GM18861 (cell line): ENCODE measurements at regions not wholly inside any gene's neighbourhood (a gene's known extent, or its start where the extent isn't known, plus 50 kb on each side); places are given as distances from the start of the nearest gene placed in this dataset.

ENCODE experiments used
- ATAC-seq: cut with Tn5 transposase; IDR thresholded peaks from one replicate; pipeline ENCODE4 v1.9.1; 2021; ENCODE audit not compliant: unreplicated experiment

- no peak for ATAC-seq
These were observed 187.5 kb upstream of the ZBED5 start for GRCh38 chr11:11045156-11045930.

GRCh38 chr11:11044137-11044855 is 186.4 kb upstream of the ZBED5 start:
- ATAC-seq = no peak

- ATAC-seq = no peak
These were observed 185.9 kb upstream of the ZBED5 start for GRCh38 chr11:11043721-11044120.

- no peak for ATAC-seq
These were observed 181.5 kb upstream of the ZBED5 start for GRCh38 chr11:11039208-11039965.

- ATAC-seq = no peak
These were observed 180.9 kb upstream of the ZBED5 start for GRCh38 chr11:11038782-11039181.

- ATAC-seq = no peak
These were observed 180.5 kb upstream of the ZBED5 start for GRCh38 chr11:11038352-11038751.

- ATAC-seq = no peak
These were observed 179.2 kb upstream of the ZBED5 start for GRCh38 chr11:11036848-11037732.

GRCh38 chr11:11036185-11036847 is 178.5 kb upstream of the ZBED5 start:
- no peak for ATAC-seq

GRCh38 chr11:11035331-11035730 is 177.5 kb upstream of the ZBED5 start:
- no peak for ATAC-seq

- ATAC-seq = no peak
These were observed 176.6 kb upstream of the ZBED5 start for GRCh38 chr11:11034476-11034875.

GRCh38 chr11:11032066-11032465 is 174.2 kb upstream of the ZBED5 start:
- no peak for ATAC-seq

- no peak for ATAC-seq
These were observed 171.2 kb upstream of the ZBED5 start for GRCh38 chr11:11029027-11029426.

GRCh38 chr11:11028017-11028692 is 170.3 kb upstream of the ZBED5 start:
- no peak for ATAC-seq

GRCh38 chr11:11027288-11027687 is 169.4 kb upstream of the ZBED5 start:
- no peak for ATAC-seq

- no peak for ATAC-seq
These were observed 167.2 kb upstream of the ZBED5 start for GRCh38 chr11:11025087-11025486.

GRCh38 chr11:11022125-11022730 is 164.4 kb upstream of the ZBED5 start:
- ATAC-seq = no peak

GRCh38 chr11:11021563-11021962 is 163.7 kb upstream of the ZBED5 start:
- ATAC-seq = no peak

- no peak for ATAC-seq
These were observed 162.9 kb upstream of the ZBED5 start for GRCh38 chr11:11020747-11021149.

- ATAC-seq = no peak
These were observed 162.4 kb upstream of the ZBED5 start for GRCh38 chr11:11020219-11020726.
